HCT116 (cell line): ENCODE measurements at regions not wholly inside any gene's neighbourhood (a gene's known extent, or its start where the extent isn't known, plus 50 kb on each side); places are given as distances from the start of the nearest gene placed in this dataset.

ENCODE experiments used
- ATAC-seq: fragments of 200-7000 bp; cut with Tn5 transposase; 2 replicates; pipeline ENCODE4 v1.9.1; 2020; ENCODE audit warnings: mild to moderate bottlenecking, moderate library complexity
- BruUV-seq: library from RNA; stranded (reverse); fragments of 400-500 nt; replicated peaks from 2 replicates; lab custom pipeline; 2021; lab: Mats Ljungman, UMichigan
- CTCF ChIA-PET: fragments of 300-600 bp; sonication (Branson Sonifier 250); formaldehyde crosslinking; loops from one replicate; lab custom pipeline; 2021; ENCODE audit warnings: antibody characterized with exemption; lab: Charles Lee
- POLR2A ChIA-PET: fragments of 300-600, 350-600 bp; sonication (Branson Sonifier 250); formaldehyde crosslinking; loops from one replicate; lab custom pipeline; 2021; ENCODE audit warnings: antibody characterized with exemption; lab: Charles Lee
- RAD21 ChIA-PET, 2 experiments: fragments of 300-600 bp; sonication (Branson Sonifier 250); formaldehyde crosslinking; loops; one replicate each; lab custom pipeline; 2023; ENCODE audit warnings: low total read pairs in 2 of 2; ENCODE audit not compliant: uncharacterized antibody in 2 of 2, unreplicated experiment in 2 of 2, low non-redundant PET in 1 of 2; lab: Charles Lee
- DNase-seq: peaks from one replicate; pipeline ENCODE4 v3.0.0-alpha.2; 2010; ENCODE audit warnings: low read depth, low spot score
- H2AFZ ChIP-seq: fragments of 200-600 bp; shearing (Covaris generic), sonication (generic); 2 replicates; pipeline ENCODE4 v1.6.1; 2017; ENCODE audit warnings: low read depth, mixed run types, mixed read lengths, antibody characterized with exemption, low read length; ENCODE audit not compliant: poor library complexity, severe bottlenecking
- H3K27ac ChIP-seq: 2 replicates; pipeline ENCODE4 v1.5.1; 2012; ENCODE audit warnings: low read depth, low read length
- H3K27me3 ChIP-seq: fragments of 200-600 bp; sonication (generic); 2 replicates; pipeline ENCODE4 v1.6.1; 2016; ENCODE audit warnings: mixed run types, low read length, mixed read lengths; ENCODE audit not compliant: insufficient read depth
- H3K36me3 ChIP-seq, 2 experiments: fragments of 200-500 bp in 1 of 2; fragments of 200-600 bp in 1 of 2; sonication (Bioruptor generic) in 1 of 2; sonication (generic) in 1 of 2; 2 replicates each; pipeline versions ENCODE4 v1.5.1 to v1.6.1; 2014 to 2016; ENCODE audit warnings: low read length in 2 of 2, inconsistent platforms in 1 of 2, mixed read lengths in 1 of 2, mixed run types in 1 of 2; ENCODE audit not compliant: insufficient read depth in 2 of 2, control insufficient read depth in 1 of 2
- H3K4me1 ChIP-seq, 2 experiments: fragments of 200-600 bp in 1 of 2; sonication (generic) in 1 of 2; 2 replicates each; pipeline versions ENCODE4 v1.5.1 to v1.6.1; 2012 to 2017; ENCODE audit warnings: low read length in 2 of 2, inconsistent platforms in 1 of 2, mild to moderate bottlenecking in 1 of 2, mixed read lengths in 1 of 2, mixed run types in 1 of 2, moderate library complexity in 1 of 2; ENCODE audit not compliant: insufficient read depth in 2 of 2, control insufficient read depth in 1 of 2
- H3K4me2 ChIP-seq: fragments of 200-600 bp; sonication (generic); 2 replicates; pipeline ENCODE4 v1.6.1; 2017; ENCODE audit warnings: mixed run types, low read length, mixed read lengths
- H3K4me3 ChIP-seq, 2 experiments: fragments of 200-600 bp in 1 of 2; sonication (generic) in 1 of 2; replicated peaks in 1 of 2; 2 replicates each; pipeline ENCODE4 v1.5.1; 2011 to 2016; ENCODE audit warnings: low read length in 2 of 2, control low read depth in 1 of 2, low read depth in 1 of 2, mild to moderate bottlenecking in 1 of 2, mixed read lengths in 1 of 2, mixed run types in 1 of 2
- H3K79me2 ChIP-seq: fragments of 200-600 bp; sonication (generic); 2 replicates; pipeline ENCODE4 v1.6.1; 2017; ENCODE audit warnings: mild to moderate bottlenecking, mixed run types, low read length, moderate library complexity, mixed read lengths; ENCODE audit not compliant: insufficient read depth
- H3K9ac ChIP-seq: fragments of 200-600 bp; sonication (generic); 2 replicates; pipeline ENCODE4 v1.6.1; 2016; ENCODE audit warnings: low read length, mixed read lengths
- H3K9me2 ChIP-seq: fragments of 200-600 bp; sonication (generic), shearing (Covaris generic); 2 replicates; pipeline ENCODE4 v1.6.1; 2017; ENCODE audit warnings: mixed run types, mild to moderate bottlenecking, moderate library complexity; ENCODE audit not compliant: insufficient read depth
- H3K9me3 ChIP-seq, 2 experiments: fragments of 200-500 bp in 1 of 2; fragments of 200-600 bp in 1 of 2; sonication (Bioruptor generic) in 1 of 2; sonication (generic) in 1 of 2; 2 replicates each; pipeline ENCODE4 v1.6.1; 2014 to 2017; ENCODE audit warnings: low read length in 2 of 2, mixed read lengths in 2 of 2, inconsistent platforms in 1 of 2, low read depth in 1 of 2, mild to moderate bottlenecking in 1 of 2, mixed run types in 1 of 2, moderate library complexity in 1 of 2; ENCODE audit not compliant: control insufficient read depth in 1 of 2, insufficient read depth in 1 of 2
- H4K20me1 ChIP-seq: fragments of 200-600 bp; sonication (generic), shearing (Covaris generic); 2 replicates; pipeline ENCODE4 v1.6.1; 2017; ENCODE audit warnings: mixed run types, mild to moderate bottlenecking, moderate library complexity; ENCODE audit not compliant: insufficient read depth
- CBX3 ChIP-seq: IDR thresholded peaks from 2 replicates; pipeline ENCODE4 v1.6.1; 2012; ENCODE audit warnings: low read depth
- EZH2 ChIP-seq: fragments of 200-600 bp; sonication (generic); IDR thresholded peaks from 2 replicates; pipeline ENCODE4 v1.6.1; 2017; ENCODE audit warnings: antibody characterized with exemption, mixed run types
- EZH2phosphoT487 ChIP-seq: fragments of 200-600 bp; IDR thresholded peaks from 2 replicates; pipeline ENCODE4 v1.6.1; 2018; ENCODE audit warnings: antibody characterized with exemption, borderline replicate concordance
- FOSL1 ChIP-seq: IDR thresholded peaks from 2 replicates; pipeline ENCODE4 v1.6.1; 2012; ENCODE audit warnings: low read depth
- POLR2A ChIP-seq: IDR thresholded peaks from 2 replicates; pipeline ENCODE4 v1.7.0; 2011; ENCODE audit warnings: borderline replicate concordance; ENCODE audit not compliant: insufficient read depth, insufficient read length; ENCODE audit errors: extremely low read depth
- POLR2AphosphoS5 ChIP-seq: IDR thresholded peaks from 2 replicates; pipeline ENCODE4 v1.6.1; 2011; ENCODE audit warnings: mild to moderate bottlenecking, low read depth, low read length, moderate library complexity
- SP1 ChIP-seq: IDR thresholded peaks from 2 replicates; pipeline ENCODE4 v1.6.1; 2012; ENCODE audit warnings: low read depth
- YY1 ChIP-seq: IDR thresholded peaks from 2 replicates; pipeline ENCODE4 v1.6.1; 2011; ENCODE audit warnings: low read length, low read depth, moderate library complexity, mild to moderate bottlenecking; ENCODE audit not compliant: insufficient replicate concordance; ENCODE audit errors: extremely low read depth
- ZFX ChIP-seq: fragments of 450-650 bp; IDR thresholded peaks from 2 replicates; pipeline ENCODE4 v1.6.1; 2017
- ZNF274 ChIP-seq: fragments of 200-500 bp; sonication (Bioruptor generic); IDR thresholded peaks from 2 replicates; pipeline ENCODE4 v1.6.1; 2014; ENCODE audit warnings: mild to moderate bottlenecking, low read depth, low read length, inconsistent platforms
- intact Hi-C: fragments of 100-400 bp; cut with micrococcal nuclease; formaldehyde crosslinking; loops from 2 replicates; pipeline ENCODE4 v1.10.0; 2022
- TF ChIP-seq, protein P1 (sequence below), 3 experiments: fragments of 200-600 bp in 1 of 3; sonication (generic) in 1 of 3; IDR thresholded peaks in 2 of 3; conservative IDR thresholded peaks in 1 of 3; 2 replicates each; pipeline ENCODE4 v1.5.1; 2012 to 2017; ENCODE audit warnings: low read depth in 2 of 3, low read length in 2 of 3, antibody characterized with exemption in 1 of 3, borderline replicate concordance in 1 of 3, control low read depth in 1 of 3, mild to moderate bottlenecking in 1 of 3, mixed read lengths in 1 of 3, mixed run types in 1 of 3, moderate library complexity in 1 of 3; ENCODE audit not compliant: insufficient read depth in 1 of 3
- TF ChIP-seq, protein P2 (sequence below): IDR thresholded peaks from 2 replicates; pipeline ENCODE4 v1.6.1; 2012; ENCODE audit warnings: low read depth
- TF ChIP-seq, protein P3 (sequence below): IDR thresholded peaks from 2 replicates; pipeline ENCODE4 v1.6.1; 2011; ENCODE audit warnings: mild to moderate bottlenecking, low read length, moderate library complexity; ENCODE audit not compliant: insufficient replicate concordance; ENCODE audit errors: extremely low read depth

DNA sequence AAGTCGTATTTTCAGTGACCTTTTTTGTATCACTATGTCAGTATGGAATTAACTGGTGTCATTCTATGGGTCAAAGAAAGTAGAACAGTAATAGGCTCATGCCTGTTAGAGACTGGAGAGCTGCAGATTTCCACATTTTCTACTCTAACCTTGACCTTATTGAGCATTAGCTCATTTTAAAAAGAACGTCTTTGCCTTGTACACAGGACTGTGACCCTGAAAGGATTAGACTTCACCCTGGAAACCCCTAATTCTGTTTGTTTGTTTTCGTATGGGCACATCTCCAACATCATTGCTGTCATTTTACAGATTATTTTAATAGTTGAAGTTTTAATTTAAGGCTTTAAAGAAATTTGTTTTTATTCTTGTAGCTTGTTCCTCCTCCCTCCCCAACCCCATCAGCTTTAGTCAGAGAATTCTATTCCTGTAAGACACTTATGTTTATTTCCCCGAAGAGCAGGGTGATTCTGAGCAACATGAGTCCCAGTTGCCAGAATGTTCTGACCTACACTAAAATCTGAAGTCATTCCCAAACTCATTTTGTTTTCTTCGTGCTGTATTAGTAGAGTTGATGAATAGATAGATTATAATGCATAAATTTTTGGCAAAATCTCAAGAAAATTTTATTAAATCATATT lies 451.3 kb downstream of the FOXG1 start:
- Histone ChIP-seq H4K20me1 (no peaks in the 10 kb centered on the region), H3K79me2 (no peaks in the 10 kb centered on the region), H3K9ac (no peak overlapping the region), H3K36me3 (no peaks in the 10 kb centered on the region), H3K4me1 (no peaks in the 10 kb centered on the region), H3K27me3 (no peaks in the 10 kb centered on the region), H3K9me2 (no peaks in the 10 kb centered on the region), H2AFZ (no peak overlapping the region), H3K4me3 (no peak overlapping the region), H3K4me2 (no peak overlapping the region), H3K27ac (no peak overlapping the region), H3K9me3 (peaks cover 7 to 38% of the 10 kb centered on the region in 2 experiments; a peak in 2 of 4 replicates)
- ChIA-PET POLR2A (no interaction called here), RAD21 (no interaction called here), CTCF (no interaction called here)
- intact Hi-C loops = no loop called here
- DNase-seq (no peak), ATAC-seq (no peak)
- TF ChIP-seq YY1 (no peak), POLR2AphosphoS5 (no peak), ZFX (no peak), EZH2phosphoT487 (no peak), POLR2A (no peak), SP1 (no peak), EZH2 (no peak), ZNF274 (no peak), CBX3 (no peak), FOSL1 (no peak)
- TF ChIP-seq, protein P1, sequence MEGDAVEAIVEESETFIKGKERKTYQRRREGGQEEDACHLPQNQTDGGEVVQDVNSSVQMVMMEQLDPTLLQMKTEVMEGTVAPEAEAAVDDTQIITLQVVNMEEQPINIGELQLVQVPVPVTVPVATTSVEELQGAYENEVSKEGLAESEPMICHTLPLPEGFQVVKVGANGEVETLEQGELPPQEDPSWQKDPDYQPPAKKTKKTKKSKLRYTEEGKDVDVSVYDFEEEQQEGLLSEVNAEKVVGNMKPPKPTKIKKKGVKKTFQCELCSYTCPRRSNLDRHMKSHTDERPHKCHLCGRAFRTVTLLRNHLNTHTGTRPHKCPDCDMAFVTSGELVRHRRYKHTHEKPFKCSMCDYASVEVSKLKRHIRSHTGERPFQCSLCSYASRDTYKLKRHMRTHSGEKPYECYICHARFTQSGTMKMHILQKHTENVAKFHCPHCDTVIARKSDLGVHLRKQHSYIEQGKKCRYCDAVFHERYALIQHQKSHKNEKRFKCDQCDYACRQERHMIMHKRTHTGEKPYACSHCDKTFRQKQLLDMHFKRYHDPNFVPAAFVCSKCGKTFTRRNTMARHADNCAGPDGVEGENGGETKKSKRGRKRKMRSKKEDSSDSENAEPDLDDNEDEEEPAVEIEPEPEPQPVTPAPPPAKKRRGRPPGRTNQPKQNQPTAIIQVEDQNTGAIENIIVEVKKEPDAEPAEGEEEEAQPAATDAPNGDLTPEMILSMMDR (IDR thresholded peaks at IDR 0.05 in 2 of 3, conservative IDR thresholded peaks at IDR 0.05 in 1 of 3; ENCODE audit: borderline replicate concordance in 1 of 3, insufficient read depth in 1 of 3, low read depth in 2 of 3, low read length in 2 of 3) = no peak
- TF ChIP-seq, protein P2, sequence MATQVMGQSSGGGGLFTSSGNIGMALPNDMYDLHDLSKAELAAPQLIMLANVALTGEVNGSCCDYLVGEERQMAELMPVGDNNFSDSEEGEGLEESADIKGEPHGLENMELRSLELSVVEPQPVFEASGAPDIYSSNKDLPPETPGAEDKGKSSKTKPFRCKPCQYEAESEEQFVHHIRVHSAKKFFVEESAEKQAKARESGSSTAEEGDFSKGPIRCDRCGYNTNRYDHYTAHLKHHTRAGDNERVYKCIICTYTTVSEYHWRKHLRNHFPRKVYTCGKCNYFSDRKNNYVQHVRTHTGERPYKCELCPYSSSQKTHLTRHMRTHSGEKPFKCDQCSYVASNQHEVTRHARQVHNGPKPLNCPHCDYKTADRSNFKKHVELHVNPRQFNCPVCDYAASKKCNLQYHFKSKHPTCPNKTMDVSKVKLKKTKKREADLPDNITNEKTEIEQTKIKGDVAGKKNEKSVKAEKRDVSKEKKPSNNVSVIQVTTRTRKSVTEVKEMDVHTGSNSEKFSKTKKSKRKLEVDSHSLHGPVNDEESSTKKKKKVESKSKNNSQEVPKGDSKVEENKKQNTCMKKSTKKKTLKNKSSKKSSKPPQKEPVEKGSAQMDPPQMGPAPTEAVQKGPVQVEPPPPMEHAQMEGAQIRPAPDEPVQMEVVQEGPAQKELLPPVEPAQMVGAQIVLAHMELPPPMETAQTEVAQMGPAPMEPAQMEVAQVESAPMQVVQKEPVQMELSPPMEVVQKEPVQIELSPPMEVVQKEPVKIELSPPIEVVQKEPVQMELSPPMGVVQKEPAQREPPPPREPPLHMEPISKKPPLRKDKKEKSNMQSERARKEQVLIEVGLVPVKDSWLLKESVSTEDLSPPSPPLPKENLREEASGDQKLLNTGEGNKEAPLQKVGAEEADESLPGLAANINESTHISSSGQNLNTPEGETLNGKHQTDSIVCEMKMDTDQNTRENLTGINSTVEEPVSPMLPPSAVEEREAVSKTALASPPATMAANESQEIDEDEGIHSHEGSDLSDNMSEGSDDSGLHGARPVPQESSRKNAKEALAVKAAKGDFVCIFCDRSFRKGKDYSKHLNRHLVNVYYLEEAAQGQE = no peak
- TF ChIP-seq, protein P3, sequence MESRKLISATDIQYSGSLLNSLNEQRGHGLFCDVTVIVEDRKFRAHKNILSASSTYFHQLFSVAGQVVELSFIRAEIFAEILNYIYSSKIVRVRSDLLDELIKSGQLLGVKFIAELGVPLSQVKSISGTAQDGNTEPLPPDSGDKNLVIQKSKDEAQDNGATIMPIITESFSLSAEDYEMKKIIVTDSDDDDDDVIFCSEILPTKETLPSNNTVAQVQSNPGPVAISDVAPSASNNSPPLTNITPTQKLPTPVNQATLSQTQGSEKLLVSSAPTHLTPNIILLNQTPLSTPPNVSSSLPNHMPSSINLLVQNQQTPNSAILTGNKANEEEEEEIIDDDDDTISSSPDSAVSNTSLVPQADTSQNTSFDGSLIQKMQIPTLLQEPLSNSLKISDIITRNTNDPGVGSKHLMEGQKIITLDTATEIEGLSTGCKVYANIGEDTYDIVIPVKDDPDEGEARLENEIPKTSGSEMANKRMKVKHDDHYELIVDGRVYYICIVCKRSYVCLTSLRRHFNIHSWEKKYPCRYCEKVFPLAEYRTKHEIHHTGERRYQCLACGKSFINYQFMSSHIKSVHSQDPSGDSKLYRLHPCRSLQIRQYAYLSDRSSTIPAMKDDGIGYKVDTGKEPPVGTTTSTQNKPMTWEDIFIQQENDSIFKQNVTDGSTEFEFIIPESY = no peak
- BruUV-seq = no TSS peak
